HEK293T (cell line): ENCODE measurements at regions not wholly inside any gene's neighbourhood (a gene's known extent, or its start where the extent isn't known, plus 50 kb on each side); places are given as distances from the start of the nearest gene placed in this dataset.

Experiments used
- ARNT ChIP-seq: fragments of 450-650 bp; IDR thresholded peaks from 2 replicates; pipeline ENCODE4 v1.6.1; 2017; ENCODE audit warnings: mild to moderate bottlenecking
- BHLHE40 ChIP-seq: fragments of 450-650 bp; IDR thresholded peaks from 2 replicates; pipeline ENCODE4 v1.6.1; 2016; ENCODE audit warnings: mild to moderate bottlenecking, moderate library complexity, borderline replicate concordance
- FOXK2 ChIP-seq: fragments of 450-650 bp; IDR thresholded peaks from 2 replicates; pipeline ENCODE4 v1.6.1; 2016; ENCODE audit warnings: mild to moderate bottlenecking
- FOXM1 ChIP-seq: fragments of 450-650 bp; IDR thresholded peaks from 2 replicates; pipeline ENCODE4 v1.6.1; 2017; ENCODE audit warnings: mild to moderate bottlenecking, borderline replicate concordance
- L3MBTL2 ChIP-seq: fragments of 450-650 bp; conservative IDR thresholded peaks from 2 replicates; pipeline ENCODE4 v1.6.1; 2016; ENCODE audit warnings: mild to moderate bottlenecking
- LEF1 ChIP-seq: fragments of 450-650 bp; IDR thresholded peaks from 2 replicates; pipeline ENCODE4 v1.6.1; 2017; ENCODE audit warnings: mild to moderate bottlenecking, borderline replicate concordance
- NFRKB ChIP-seq: fragments of 450-650 bp; IDR thresholded peaks from 2 replicates; pipeline ENCODE4 v1.6.1; 2016; ENCODE audit warnings: mild to moderate bottlenecking, moderate library complexity
- SUZ12 ChIP-seq: fragments of 450-650 bp; IDR thresholded peaks from 2 replicates; pipeline ENCODE4 v1.6.1; 2016; ENCODE audit warnings: mild to moderate bottlenecking
- ZNF384 ChIP-seq: fragments of 450-650 bp; IDR thresholded peaks from 2 replicates; pipeline ENCODE4 v1.6.1; 2016

GRCh38 chr10:10684972-10685371 lies 332.7 kb upstream of the CELF2 start:
- TF ChIP-seq FOXM1 (no peak), L3MBTL2 (no peak), FOXK2 (no peak), NFRKB (no peak), SUZ12 (no peak), BHLHE40 (no peak), ARNT (no peak), LEF1 (no peak), ZNF384 (no peak)
